ENCODE measurements at regions not wholly inside any gene's neighbourhood (a gene's known extent, or its start where the extent isn't known, plus 50 kb on each side); places are given as distances from the start of the nearest gene placed in this dataset.
A peak's percentile ranks its signal among the peaks of the same experiment; 100 is the strongest.

GRCh38 chr1:22380024-22380785 lies 71.4 kb upstream of the ZBTB40 start:
- no peak overlapping the region for H3K9ac ChIP-seq (ENCODE audit: insufficient read depth, low read length, poor library complexity, severe bottlenecking)
- intact Hi-C loops (cut with micrococcal nuclease), result no loop called here
- H3K4me3 Mint-ChIP-seq, result peak overlapping the region in 1 of 2 donors; percentile 16
- H3K79me2 ChIP-seq (ENCODE audit: insufficient read depth, low read length), result no peaks in the 10 kb centered on the region
- WGBS (ENCODE audit: insufficient coverage), result 92% methylated on average over 4 of the region's 10 CpGs
- H3K4me3 ChIP-seq (replicated peaks in 1 of 3; ENCODE audit: low read depth in 2 of 3, low read length in 3 of 3), result no peak overlapping the region
- no peaks in the 10 kb centered on the region for H3K4me1 ChIP-seq (ENCODE audit: control insufficient read depth in 1 of 2, insufficient read depth in 2 of 2, low read length in 2 of 2)
- no peaks in the 10 kb centered on the region for H3K4me1 Mint-ChIP-seq
- H3K4me2 ChIP-seq (replicated peaks; ENCODE audit: extremely low read depth, low read length, poor library complexity, severe bottlenecking), result no peak overlapping the region
- H3K9me3 Mint-ChIP-seq, result no peaks in the 10 kb centered on the region
- no peak overlapping the region for H2AFZ ChIP-seq (ENCODE audit: insufficient read depth, low read depth, low read length, poor library complexity, severe bottlenecking)
- H3K27ac Mint-ChIP-seq, result no peak overlapping the region
- TF ChIP-seq, protein P1, sequence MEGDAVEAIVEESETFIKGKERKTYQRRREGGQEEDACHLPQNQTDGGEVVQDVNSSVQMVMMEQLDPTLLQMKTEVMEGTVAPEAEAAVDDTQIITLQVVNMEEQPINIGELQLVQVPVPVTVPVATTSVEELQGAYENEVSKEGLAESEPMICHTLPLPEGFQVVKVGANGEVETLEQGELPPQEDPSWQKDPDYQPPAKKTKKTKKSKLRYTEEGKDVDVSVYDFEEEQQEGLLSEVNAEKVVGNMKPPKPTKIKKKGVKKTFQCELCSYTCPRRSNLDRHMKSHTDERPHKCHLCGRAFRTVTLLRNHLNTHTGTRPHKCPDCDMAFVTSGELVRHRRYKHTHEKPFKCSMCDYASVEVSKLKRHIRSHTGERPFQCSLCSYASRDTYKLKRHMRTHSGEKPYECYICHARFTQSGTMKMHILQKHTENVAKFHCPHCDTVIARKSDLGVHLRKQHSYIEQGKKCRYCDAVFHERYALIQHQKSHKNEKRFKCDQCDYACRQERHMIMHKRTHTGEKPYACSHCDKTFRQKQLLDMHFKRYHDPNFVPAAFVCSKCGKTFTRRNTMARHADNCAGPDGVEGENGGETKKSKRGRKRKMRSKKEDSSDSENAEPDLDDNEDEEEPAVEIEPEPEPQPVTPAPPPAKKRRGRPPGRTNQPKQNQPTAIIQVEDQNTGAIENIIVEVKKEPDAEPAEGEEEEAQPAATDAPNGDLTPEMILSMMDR (IDR thresholded peaks at IDR 0.05), result no peak
- H3K27ac ChIP-seq (ENCODE audit: low read depth in 1 of 2, low read length in 2 of 2), result no peak overlapping the region
- H3K36me3 Mint-ChIP-seq, result no peaks in the 10 kb centered on the region
- H3K27me3 ChIP-seq (ENCODE audit: control insufficient read depth in 2 of 2, insufficient read depth in 2 of 2, low read length in 2 of 2), result peaks cover 0 to 3% of the 10 kb centered on the region in 2 donors
- H4K20me1 ChIP-seq (ENCODE audit: insufficient read depth, low read length), result no peaks in the 10 kb centered on the region
- no peaks in the 10 kb centered on the region for H3K9me3 ChIP-seq (replicated peaks in 1 of 2; ENCODE audit: control insufficient read depth in 1 of 2, insufficient read depth in 1 of 2, low read length in 2 of 2)
- peaks cover 10 to 15% (median 12%) of the 10 kb centered on the region in 3 donors for H3K27me3 Mint-ChIP-seq (ENCODE audit: low read depth in 3 of 3)
- no peaks in the 10 kb centered on the region for H3K36me3 ChIP-seq (replicated peaks in 1 of 2; ENCODE audit: control insufficient read depth in 1 of 2, insufficient read depth in 2 of 2, low read length in 2 of 2)
- no peak for DNase-seq

GRCh38 chr1:22383526-22384294 lies 67.9 kb upstream of the ZBTB40 start:
- no peaks in the 10 kb centered on the region for H3K9me3 ChIP-seq (replicated peaks in 1 of 2; ENCODE audit: control insufficient read depth in 1 of 2, insufficient read depth in 1 of 2, low read length in 2 of 2)
- H3K4me2 ChIP-seq (replicated peaks; ENCODE audit: extremely low read depth, low read length, poor library complexity, severe bottlenecking), result no peak overlapping the region
- peaks cover 0 to 3% of the 10 kb centered on the region in 2 donors for H3K27me3 ChIP-seq (ENCODE audit: control insufficient read depth in 2 of 2, insufficient read depth in 2 of 2, low read length in 2 of 2)
- no peak for DNase-seq
- Mint-ChIP-seq H3K27me3 (ENCODE audit: low read depth in 3 of 3) (peaks cover 9 to 19% (median 11%) of the 10 kb centered on the region in 3 donors), H3K36me3 (no peaks in the 10 kb centered on the region), H3K4me1 (no peaks in the 10 kb centered on the region), H3K9me3 (no peaks in the 10 kb centered on the region), H3K4me3 (no peak overlapping the region), H3K27ac (no peak overlapping the region)
- no peak overlapping the region for H3K9ac ChIP-seq (ENCODE audit: insufficient read depth, low read length, poor library complexity, severe bottlenecking)
- H3K4me3 ChIP-seq (replicated peaks in 1 of 3; ENCODE audit: low read depth in 2 of 3, low read length in 3 of 3), result no peak overlapping the region
- intact Hi-C loops (cut with micrococcal nuclease), result no loop called here
- TF ChIP-seq, protein P1 (IDR thresholded peaks at IDR 0.05), result no peak
- H4K20me1 ChIP-seq (ENCODE audit: insufficient read depth, low read length), result no peaks in the 10 kb centered on the region
- H3K4me1 ChIP-seq (ENCODE audit: control insufficient read depth in 1 of 2, insufficient read depth in 2 of 2, low read length in 2 of 2), result no peaks in the 10 kb centered on the region
- H3K27ac ChIP-seq (ENCODE audit: low read depth in 1 of 2, low read length in 2 of 2), result no peak overlapping the region
- H2AFZ ChIP-seq (ENCODE audit: insufficient read depth, low read depth, low read length, poor library complexity, severe bottlenecking), result no peak overlapping the region
- H3K79me2 ChIP-seq (ENCODE audit: insufficient read depth, low read length), result no peaks in the 10 kb centered on the region
- no peaks in the 10 kb centered on the region for H3K36me3 ChIP-seq (replicated peaks in 1 of 2; ENCODE audit: control insufficient read depth in 1 of 2, insufficient read depth in 2 of 2, low read length in 2 of 2)
- 80% methylated on average over 17 of the region's 22 CpGs for WGBS (ENCODE audit: insufficient coverage)

All from CD14-positive monocyte (primary cell).